ENCODE measurements at regions not wholly inside any gene's neighbourhood (a gene's known extent, or its start where the extent isn't known, plus 50 kb on each side); places are given as distances from the start of the nearest gene placed in this dataset.

DNA sequence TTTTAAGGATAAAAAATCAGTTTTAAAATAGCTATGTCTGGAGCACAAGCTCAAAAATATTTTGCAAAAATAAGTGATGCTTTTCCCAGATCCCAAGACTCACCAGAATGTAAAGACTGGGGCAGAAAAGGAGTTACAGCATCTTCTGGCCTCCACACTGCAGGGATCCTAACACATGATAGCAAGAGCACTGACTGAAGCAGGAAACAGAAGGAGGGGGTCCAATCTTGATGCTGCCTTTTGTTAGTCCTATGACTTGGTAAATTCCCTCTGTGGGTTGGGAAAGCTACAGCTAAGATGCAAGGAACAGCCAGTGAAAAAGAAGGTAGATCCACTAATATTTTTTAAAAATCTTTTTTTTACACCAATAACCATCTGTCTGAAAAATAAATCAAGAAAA, 54.2 kb upstream of the TNR start (continued):
- TF ChIP-seq, protein P1, sequence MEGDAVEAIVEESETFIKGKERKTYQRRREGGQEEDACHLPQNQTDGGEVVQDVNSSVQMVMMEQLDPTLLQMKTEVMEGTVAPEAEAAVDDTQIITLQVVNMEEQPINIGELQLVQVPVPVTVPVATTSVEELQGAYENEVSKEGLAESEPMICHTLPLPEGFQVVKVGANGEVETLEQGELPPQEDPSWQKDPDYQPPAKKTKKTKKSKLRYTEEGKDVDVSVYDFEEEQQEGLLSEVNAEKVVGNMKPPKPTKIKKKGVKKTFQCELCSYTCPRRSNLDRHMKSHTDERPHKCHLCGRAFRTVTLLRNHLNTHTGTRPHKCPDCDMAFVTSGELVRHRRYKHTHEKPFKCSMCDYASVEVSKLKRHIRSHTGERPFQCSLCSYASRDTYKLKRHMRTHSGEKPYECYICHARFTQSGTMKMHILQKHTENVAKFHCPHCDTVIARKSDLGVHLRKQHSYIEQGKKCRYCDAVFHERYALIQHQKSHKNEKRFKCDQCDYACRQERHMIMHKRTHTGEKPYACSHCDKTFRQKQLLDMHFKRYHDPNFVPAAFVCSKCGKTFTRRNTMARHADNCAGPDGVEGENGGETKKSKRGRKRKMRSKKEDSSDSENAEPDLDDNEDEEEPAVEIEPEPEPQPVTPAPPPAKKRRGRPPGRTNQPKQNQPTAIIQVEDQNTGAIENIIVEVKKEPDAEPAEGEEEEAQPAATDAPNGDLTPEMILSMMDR (IDR thresholded peaks at IDR 0.05 in 2 of 3, conservative IDR thresholded peaks at IDR 0.05 in 1 of 3; ENCODE audit: control insufficient read depth in 2 of 3, extremely low read depth in 1 of 3, insufficient read depth in 1 of 3, low read depth in 3 of 3, low read length in 3 of 3), result no peak

DNA sequence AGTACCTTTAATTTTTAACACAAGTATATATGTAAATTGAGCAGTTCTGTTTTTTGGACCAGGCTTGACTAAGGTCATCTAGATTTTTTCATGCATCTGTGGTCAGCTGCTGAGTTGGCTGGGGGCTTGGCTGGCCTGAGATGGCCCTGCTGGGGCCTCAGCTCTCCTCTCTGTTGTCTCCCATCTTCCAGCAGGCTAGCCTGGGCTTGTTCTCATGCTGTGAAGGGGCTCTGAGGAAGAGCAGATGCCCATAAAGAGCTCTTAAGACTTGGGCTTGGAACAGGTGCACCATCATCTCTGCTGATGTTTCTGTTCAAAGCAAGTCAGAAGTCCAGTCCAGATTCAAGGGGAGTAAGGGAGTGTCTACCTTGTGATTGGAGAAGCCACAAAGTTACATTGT, 51.2 kb upstream of the TNR start:
- no peak for DNase-seq (ENCODE audit: low read depth, low spot score)
- Histone ChIP-seq H3K9ac (ENCODE audit: control insufficient read depth, insufficient read depth, low read length) (no peak overlapping the region), H3K27me3 (replicated peaks in 1 of 2; ENCODE audit: control insufficient read depth in 2 of 2, insufficient read depth in 2 of 2, low read length in 1 of 2) (peaks cover 0 to 1% of the 10 kb centered on the region in 2 experiments; a peak in 1 of 4 replicates), H3K4me1 (ENCODE audit: control insufficient read depth, insufficient read depth, low read length) (no peaks in the 10 kb centered on the region), H3K9me3 (replicated peaks; ENCODE audit: control insufficient read depth, insufficient read depth, low read length) (no peaks in the 10 kb centered on the region), H3K27ac (ENCODE audit: control insufficient read depth, insufficient read depth) (no peak overlapping the region), H3K4me3 (no peak overlapping the region), H3K4me2 (ENCODE audit: control insufficient read depth, insufficient read depth) (no peak overlapping the region), H4K20me1 (ENCODE audit: control insufficient read depth, insufficient read depth) (no peaks in the 10 kb centered on the region), H3K36me3 (ENCODE audit: control insufficient read depth in 2 of 2, insufficient read depth in 2 of 2, low read length in 1 of 2) (no peaks in the 10 kb centered on the region), H2AFZ (ENCODE audit: control insufficient read depth, low read depth, low read length) (no peak overlapping the region), H3K79me2 (ENCODE audit: control insufficient read depth, insufficient read depth, low read length) (no peaks in the 10 kb centered on the region)
- POLR2A ChIA-PET, result no interaction called here
- no peak for FAIRE-seq
- TF ChIP-seq, protein P2, sequence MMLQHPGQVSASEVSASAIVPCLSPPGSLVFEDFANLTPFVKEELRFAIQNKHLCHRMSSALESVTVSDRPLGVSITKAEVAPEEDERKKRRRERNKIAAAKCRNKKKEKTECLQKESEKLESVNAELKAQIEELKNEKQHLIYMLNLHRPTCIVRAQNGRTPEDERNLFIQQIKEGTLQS (IDR thresholded peaks at IDR 0.05; ENCODE audit: borderline replicate concordance, extremely low read depth, low read depth, low read length), result no peak
- TF ChIP-seq ZZZ3 (IDR thresholded peaks at IDR 0.05; ENCODE audit: control insufficient read depth, insufficient read length, low read depth) (no peak), PML (IDR thresholded peaks at IDR 0.05; ENCODE audit: low read length) (no peak), HDAC2 (IDR thresholded peaks at IDR 0.05) (no peak), ZNF622 (IDR thresholded peaks at IDR 0.05) (no peak), TAF1 (IDR thresholded peaks at IDR 0.05; ENCODE audit: borderline replicate concordance, low read depth, low read length) (no peak), NBN (IDR thresholded peaks at IDR 0.05) (no peak)
- in situ Hi-C loops (cut with MboI), result no loop called here
- intact Hi-C loops (cut with micrococcal nuclease; ENCODE audit: unreplicated experiment), result no loop called here
- no TSS peak for BruUV-seq (replicated peaks)
- ATAC-seq, result no peak
- CTCF ChIA-PET, result no interaction called here
- RAD21 ChIA-PET (ENCODE audit: unreplicated experiment), result no interaction called here
- SMC1A ChIA-PET (ENCODE audit: uncharacterized antibody, unreplicated experiment), result no interaction called here
